Subcutaneous abdominal adipose tissue (tissue), 5 donors: ENCODE measurements at regions not wholly inside any gene's neighbourhood (a gene's known extent, or its start where the extent isn't known, plus 50 kb on each side); places are given as distances from the start of the nearest gene placed in this dataset.

Experiments used
- H3K27ac ChIP-seq: one replicate; pipeline ENCODE4 v1.7.0; 2013; ENCODE audit warnings: low read depth, mild to moderate bottlenecking, inconsistent platforms, low read length, moderate library complexity
- H3K27me3 ChIP-seq, 5 donors: one replicate each; pipeline ENCODE4 v1.7.0; 2013; ENCODE audit warnings: low read length in 5 of 5, inconsistent platforms in 1 of 5; ENCODE audit not compliant: control insufficient read depth in 5 of 5, insufficient read depth in 4 of 5
- H3K36me3 ChIP-seq, 5 donors: one replicate each; pipeline ENCODE4 v1.7.0; 2013; ENCODE audit warnings: low read length in 5 of 5; ENCODE audit not compliant: control insufficient read depth in 5 of 5, insufficient read depth in 5 of 5
- H3K4me1 ChIP-seq, 5 donors: one replicate each; pipeline ENCODE4 v1.7.0; 2013; ENCODE audit warnings: low read length in 5 of 5, mild to moderate bottlenecking in 3 of 5, moderate library complexity in 1 of 5; ENCODE audit not compliant: control insufficient read depth in 5 of 5, insufficient read depth in 5 of 5
- H3K4me3 ChIP-seq, 5 donors: one replicate each; pipeline ENCODE4 v1.7.0; 2013; ENCODE audit warnings: low read length in 5 of 5, low read depth in 1 of 5
- H3K9ac ChIP-seq, 5 donors: one replicate each; pipeline ENCODE4 v1.7.0; 2013; ENCODE audit warnings: low read length in 5 of 5, mild to moderate bottlenecking in 4 of 5, moderate library complexity in 3 of 5
- H3K9me3 ChIP-seq, 5 donors: one replicate each; pipeline ENCODE4 v1.7.0; 2013; ENCODE audit warnings: low read length in 5 of 5; ENCODE audit not compliant: control insufficient read depth in 5 of 5
- donor health status: healthy.
- donor health status: healthy.
- donor health status: healthy.
- donor health status: healthy.
- donor health status: healthy.

- no peaks in the 10 kb centered on the region for H3K9me3 ChIP-seq
- no peak overlapping the region for H3K4me3 ChIP-seq
- H3K27ac ChIP-seq, result no peak overlapping the region
- H3K4me1 ChIP-seq, result peaks cover 0 to 6% (median 0%) of the 10 kb centered on the region in 5 donors
- H3K36me3 ChIP-seq, result no peaks in the 10 kb centered on the region
- no peaks in the 10 kb centered on the region for H3K27me3 ChIP-seq
- H3K9ac ChIP-seq, result no peak overlapping the region
Measured at GRCh38 chr2:57429831-57430230, 616.8 kb upstream of the VRK2 start.

GRCh38 chr2:57432528-57432927 lies 614.1 kb upstream of the VRK2 start:
- Histone ChIP-seq H3K4me3 (no peak overlapping the region), H3K27me3 (no peaks in the 10 kb centered on the region), H3K27ac (no peak overlapping the region), H3K4me1 (peaks cover 0 to 9% (median 0%) of the 10 kb centered on the region in 5 donors), H3K9me3 (no peaks in the 10 kb centered on the region), H3K9ac (no peak overlapping the region), H3K36me3 (no peaks in the 10 kb centered on the region)

- no peaks in the 10 kb centered on the region for H3K36me3 ChIP-seq
- no peak overlapping the region for H3K4me3 ChIP-seq
- H3K9ac ChIP-seq, result no peak overlapping the region
- no peaks in the 10 kb centered on the region for H3K9me3 ChIP-seq
- no peaks in the 10 kb centered on the region for H3K27me3 ChIP-seq
- peaks cover 0 to 9% (median 0%) of the 10 kb centered on the region in 5 donors for H3K4me1 ChIP-seq
- no peak overlapping the region for H3K27ac ChIP-seq
Measured at GRCh38 chr2:57434441-57434840, 612.2 kb upstream of the VRK2 start.

- Histone ChIP-seq H3K27ac (no peak overlapping the region), H3K4me3 (no peak overlapping the region), H3K9me3 (no peaks in the 10 kb centered on the region), H3K4me1 (peaks cover 0 to 9% (median 0%) of the 10 kb centered on the region in 5 donors), H3K36me3 (no peaks in the 10 kb centered on the region), H3K27me3 (no peaks in the 10 kb centered on the region), H3K9ac (no peak overlapping the region)
Measured at GRCh38 chr2:57434972-57435371, 611.6 kb upstream of the VRK2 start.

GRCh38 chr2:57437077-57437476 lies 609.5 kb upstream of the VRK2 start:
- H3K9me3 ChIP-seq, result no peaks in the 10 kb centered on the region
- H3K27ac ChIP-seq, result no peak overlapping the region
- H3K4me3 ChIP-seq, result no peak overlapping the region
- H3K4me1 ChIP-seq, result peaks cover 0 to 9% (median 0%) of the 10 kb centered on the region in 5 donors
- no peaks in the 10 kb centered on the region for H3K36me3 ChIP-seq
- no peaks in the 10 kb centered on the region for H3K27me3 ChIP-seq
- H3K9ac ChIP-seq, result no peak overlapping the region

- peaks cover 0 to 11% (median 6%) of the 10 kb centered on the region in 5 donors for H3K4me1 ChIP-seq
- H3K27me3 ChIP-seq, result no peaks in the 10 kb centered on the region
- H3K4me3 ChIP-seq, result no peak overlapping the region
- H3K36me3 ChIP-seq, result no peaks in the 10 kb centered on the region
- H3K9me3 ChIP-seq, result no peaks in the 10 kb centered on the region
- no peak overlapping the region for H3K27ac ChIP-seq
- H3K9ac ChIP-seq, result no peak overlapping the region
Measured at GRCh38 chr2:57440437-57440836, 606.2 kb upstream of the VRK2 start.

- Histone ChIP-seq H3K9me3 (no peaks in the 10 kb centered on the region), H3K36me3 (no peaks in the 10 kb centered on the region), H3K27me3 (no peaks in the 10 kb centered on the region), H3K9ac (no peak overlapping the region), H3K4me1 (peaks cover 0 to 11% (median 6%) of the 10 kb centered on the region in 5 donors), H3K27ac (no peak overlapping the region), H3K4me3 (no peak overlapping the region)
Measured at GRCh38 chr2:57443086-57443485, 603.5 kb upstream of the VRK2 start.

- Histone ChIP-seq H3K9ac (no peak overlapping the region), H3K4me1 (peaks cover 0 to 16% (median 9%) of the 10 kb centered on the region in 5 donors), H3K27ac (peak overlapping the region; percentile 72), H3K4me3 (no peak overlapping the region), H3K27me3 (no peaks in the 10 kb centered on the region), H3K9me3 (no peaks in the 10 kb centered on the region), H3K36me3 (no peaks in the 10 kb centered on the region)
Measured at GRCh38 chr2:57443973-57444521, 602.6 kb upstream of the VRK2 start.

GRCh38 chr2:57444752-57445430 lies 601.7 kb upstream of the VRK2 start:
- no peak overlapping the region for H3K4me3 ChIP-seq
- H3K9me3 ChIP-seq, result no peaks in the 10 kb centered on the region
- peak overlapping the region; percentile 72 for H3K27ac ChIP-seq
- no peaks in the 10 kb centered on the region for H3K27me3 ChIP-seq
- H3K9ac ChIP-seq, result no peak overlapping the region
- H3K4me1 ChIP-seq, result peaks cover 0 to 16% (median 9%) of the 10 kb centered on the region in 5 donors
- H3K36me3 ChIP-seq, result no peaks in the 10 kb centered on the region

- Histone ChIP-seq H3K27ac (no peak overlapping the region), H3K4me3 (peak overlapping the region in 1 of 5 donors; percentile 1), H3K27me3 (no peaks in the 10 kb centered on the region), H3K9ac (no peak overlapping the region), H3K4me1 (peaks cover 0 to 12% (median 8%) of the 10 kb centered on the region in 5 donors), H3K36me3 (no peaks in the 10 kb centered on the region), H3K9me3 (no peaks in the 10 kb centered on the region)
Measured at GRCh38 chr2:57448816-57449215, 597.8 kb upstream of the VRK2 start.
